GM19025 (cell line): ENCODE measurements at regions not wholly inside any gene's neighbourhood (a gene's known extent, or its start where the extent isn't known, plus 50 kb on each side); places are given as distances from the start of the nearest gene placed in this dataset.

Source experiments
- ATAC-seq: cut with Tn5 transposase; IDR thresholded peaks from one replicate; pipeline ENCODE4 v1.9.1; 2021; ENCODE audit warnings: mild to moderate bottlenecking, low read depth, moderate library complexity; ENCODE audit not compliant: unreplicated experiment

- no peak for ATAC-seq
Measured at GRCh38 chr12:34289431-34290380, 267.4 kb downstream of the ALG10 start.

DNA sequence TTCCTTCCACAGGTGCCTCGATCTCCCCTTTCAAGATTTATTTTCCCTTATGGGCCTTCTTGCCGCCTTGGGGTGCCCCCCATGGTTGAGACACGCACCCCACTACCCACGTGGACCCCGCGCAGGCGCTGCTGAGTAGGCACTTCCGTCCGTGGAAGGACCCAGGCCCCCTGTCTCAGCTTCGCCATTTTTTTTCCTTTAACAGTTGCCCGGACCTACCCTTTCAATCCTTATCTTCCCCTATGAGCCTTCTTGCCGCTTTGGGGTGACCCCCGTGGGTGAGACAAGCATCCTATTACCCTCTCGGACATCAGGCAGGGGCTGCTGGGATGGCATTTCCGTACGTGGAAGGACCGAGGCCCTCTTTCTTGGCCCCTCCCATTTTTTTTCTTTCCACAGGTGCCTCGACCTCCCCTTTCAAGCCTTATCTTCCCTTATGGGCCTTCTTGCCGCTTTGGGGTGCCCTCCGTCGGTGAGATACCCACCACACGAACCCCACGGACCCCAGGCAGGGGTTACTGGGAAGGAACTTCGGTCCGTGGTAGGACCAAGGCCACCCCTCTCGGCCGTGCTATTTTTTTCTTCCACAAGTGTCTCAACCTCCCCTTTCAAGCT lies 268.2 kb downstream of the ALG10 start:
- no peak for ATAC-seq

- no peak for ATAC-seq
Measured at GRCh38 chr12:34291001-34291400, 268.7 kb downstream of the ALG10 start.

GRCh38 chr12:34291426-34291901 lies 269.2 kb downstream of the ALG10 start:
- no peak for ATAC-seq

DNA sequence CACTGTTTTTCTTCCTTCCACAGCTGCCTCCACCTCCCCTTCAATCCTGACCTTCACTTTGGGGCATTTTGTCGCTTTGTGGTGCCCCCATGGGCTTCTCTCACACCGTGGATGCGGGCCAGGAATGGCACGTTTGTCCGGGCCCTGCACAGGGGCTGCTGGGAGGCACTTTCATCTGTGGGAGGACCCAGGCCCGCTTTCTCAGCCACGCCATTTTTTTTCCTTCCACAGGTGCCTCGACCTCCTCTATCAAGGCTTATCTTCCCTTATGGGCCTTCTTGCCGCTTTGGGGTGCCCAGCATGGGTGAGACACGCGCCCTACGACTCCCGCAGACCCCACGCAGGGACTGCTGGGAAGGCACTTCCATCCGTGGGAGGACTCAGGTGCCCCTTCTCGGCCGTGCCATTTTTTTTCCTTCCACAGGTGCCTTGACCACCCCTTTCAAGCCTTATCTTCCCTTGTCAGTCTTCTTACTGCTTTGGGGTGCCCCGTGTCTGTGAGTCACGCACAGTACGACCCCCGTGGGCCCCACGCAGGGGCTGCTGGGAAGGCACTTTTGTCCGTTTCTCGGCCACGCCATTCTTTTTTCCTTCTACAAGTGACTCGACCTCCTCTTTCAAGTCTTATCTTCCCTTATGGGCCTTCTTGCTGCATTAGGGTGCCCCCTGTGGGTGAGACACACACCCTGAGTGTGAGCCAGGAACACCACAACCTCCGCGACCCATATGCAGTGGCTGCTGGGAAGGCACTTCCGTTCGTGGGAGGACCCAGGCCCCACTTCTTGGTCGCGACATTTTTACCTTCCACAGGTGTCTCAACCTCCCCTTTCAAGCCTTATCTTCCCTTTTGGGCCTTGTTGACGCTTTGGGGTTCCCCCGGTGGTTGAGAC lies 270.7 kb downstream of the ALG10 start:
- no peak for ATAC-seq

DNA sequence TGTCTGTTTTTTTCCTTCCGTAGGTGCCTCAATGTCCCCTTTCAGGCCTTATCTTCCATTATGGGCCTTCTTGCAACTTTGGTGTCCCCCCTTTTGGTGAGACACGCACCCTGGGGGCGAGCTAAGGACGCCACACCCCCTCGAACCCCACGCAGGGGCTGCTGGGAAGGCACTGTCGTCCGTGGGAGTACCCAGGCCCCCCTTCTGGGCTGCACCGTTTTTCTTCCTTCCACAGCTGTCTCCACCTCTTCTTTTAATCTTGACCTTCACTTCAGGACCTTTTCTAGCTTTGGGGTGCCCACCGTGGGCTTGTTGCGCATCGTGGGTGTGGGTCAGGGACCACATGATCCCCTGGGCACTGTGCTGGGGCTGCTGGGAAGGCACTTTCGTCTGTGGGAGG lies 271.8 kb downstream of the ALG10 start:
- no peak for ATAC-seq

- ATAC-seq, result no peak
Measured at GRCh38 chr12:34294671-34295365, 272.5 kb downstream of the ALG10 start.

DNA sequence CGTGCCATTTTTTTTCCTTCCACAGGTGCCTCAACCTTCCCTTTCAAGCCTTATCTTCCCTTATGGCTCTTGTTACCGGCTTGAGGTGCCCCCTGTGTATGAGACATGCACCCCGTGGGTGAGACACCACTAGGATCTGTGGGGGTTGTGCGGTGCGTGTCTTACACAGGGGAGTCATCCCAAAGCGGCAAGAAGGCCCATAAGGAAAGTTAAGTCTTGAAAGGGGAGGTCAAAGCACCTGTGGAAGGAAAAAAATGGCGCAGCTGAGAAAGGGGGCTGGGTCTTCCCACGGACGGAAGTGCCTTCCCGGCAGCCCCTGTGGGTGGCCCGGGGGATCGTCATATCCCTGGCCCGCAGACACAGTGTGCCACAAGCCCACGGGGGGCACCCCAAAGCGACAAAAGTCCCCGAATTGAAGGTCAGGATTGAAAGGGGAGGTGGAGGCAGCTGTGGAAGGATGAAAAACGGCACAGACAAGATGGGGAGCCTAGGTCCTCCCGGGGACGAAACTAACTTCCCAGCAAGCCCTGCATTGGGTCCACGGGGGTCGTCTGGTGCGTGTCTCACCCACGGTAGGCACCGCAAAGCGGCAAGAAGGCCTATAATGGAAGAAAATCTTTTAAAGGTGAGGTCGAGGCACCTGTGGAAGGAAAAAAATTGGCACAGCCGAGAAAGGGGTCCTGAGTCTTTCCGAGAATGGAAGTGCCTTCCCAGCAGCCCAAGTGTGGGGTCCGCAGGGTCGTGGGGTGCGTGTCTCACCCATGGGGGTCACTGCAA lies 273.3 kb downstream of the ALG10 start:
- no peak for ATAC-seq

- ATAC-seq, result no peak
Measured at GRCh38 chr12:34296143-34297041, 274.1 kb downstream of the ALG10 start.

GRCh38 chr12:34297126-34297789 lies 275.0 kb downstream of the ALG10 start:
- no peak for ATAC-seq

DNA sequence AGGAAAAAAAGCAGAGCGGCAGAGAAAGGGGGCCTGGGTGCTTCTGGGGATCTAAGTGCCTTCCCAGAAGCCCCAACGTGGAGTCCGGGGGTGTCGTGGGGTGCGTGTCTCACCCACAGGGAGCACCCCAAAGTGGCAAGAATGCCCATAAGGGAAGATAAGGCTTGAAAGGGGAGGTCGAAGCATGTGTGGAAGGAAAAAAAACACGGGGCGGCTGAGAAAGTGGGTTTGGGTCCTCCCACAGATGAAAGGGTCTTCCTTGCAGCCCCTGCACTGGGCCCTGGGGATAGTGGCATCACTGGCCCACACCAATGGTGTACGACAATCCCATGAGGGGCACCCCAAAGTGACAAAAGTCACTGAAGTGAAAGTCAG lies 275.5 kb downstream of the ALG10 start:
- ATAC-seq, result no peak

DNA sequence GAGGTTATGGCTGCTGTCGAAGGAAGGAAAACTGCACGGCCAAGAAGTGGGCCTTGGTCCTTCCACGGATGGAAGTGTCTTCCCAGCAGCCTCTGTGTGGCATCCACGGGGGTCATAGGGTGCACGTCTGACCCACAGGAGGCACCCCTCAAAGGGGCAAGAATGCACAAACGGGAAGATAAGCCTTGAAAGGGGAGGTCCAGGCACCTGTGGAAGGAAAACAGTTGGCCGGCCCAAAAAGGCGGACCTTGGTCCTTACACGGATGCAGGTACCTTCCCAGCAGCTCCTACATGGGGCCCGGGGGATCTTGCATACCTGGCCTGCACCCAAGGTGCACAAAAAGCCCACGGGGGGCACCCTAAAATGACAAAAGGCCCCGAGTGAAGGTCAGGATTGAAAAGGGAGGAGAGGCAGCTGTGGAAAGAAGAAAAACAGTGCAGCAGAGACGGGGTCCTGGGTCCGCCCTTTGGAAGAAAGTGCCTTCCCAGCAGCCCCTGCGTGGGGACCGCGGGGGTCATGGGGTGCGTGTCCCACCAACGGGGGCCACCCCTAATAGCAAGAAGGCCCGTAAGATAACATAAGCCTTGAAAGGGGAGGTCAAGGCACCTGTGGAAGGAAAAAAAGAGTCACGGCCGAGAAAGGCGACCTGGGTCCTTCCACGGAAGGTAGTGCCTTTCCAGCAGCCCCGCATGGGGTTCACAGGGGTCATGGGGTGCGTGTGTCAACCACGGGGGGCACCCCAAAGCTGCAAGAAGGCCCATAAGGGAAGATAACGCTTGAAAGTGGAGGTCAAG lies 276.1 kb downstream of the ALG10 start:
- no peak for ATAC-seq

GRCh38 chr12:34298971-34299801 lies 276.9 kb downstream of the ALG10 start:
- no peak for ATAC-seq

DNA sequence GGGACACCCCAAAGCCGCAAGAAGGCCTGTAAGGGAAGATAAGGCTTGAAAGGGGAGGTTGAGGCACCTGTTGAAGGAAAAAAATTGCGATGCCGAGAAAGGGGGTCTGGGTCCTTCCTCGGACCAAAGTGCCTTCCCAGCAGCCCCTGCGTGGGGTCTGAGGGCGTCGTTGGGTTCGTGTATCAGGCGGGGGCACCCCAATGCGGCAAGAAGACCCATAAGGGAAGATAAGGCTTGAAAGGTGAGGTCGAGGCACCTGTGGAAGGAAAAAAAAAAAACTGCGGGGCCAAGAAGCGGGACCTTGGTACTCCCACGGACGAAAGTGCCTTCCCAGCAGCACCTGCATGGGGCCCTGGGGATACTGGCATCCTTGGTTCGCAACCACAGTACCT lies 277.5 kb downstream of the ALG10 start:
- no peak for ATAC-seq

- no peak for ATAC-seq
Measured at GRCh38 chr12:34300376-34301250, 278.3 kb downstream of the ALG10 start.
